Naive thymus-derived CD4-positive, alpha-beta T cell (primary cell): ENCODE measurements at regions not wholly inside any gene's neighbourhood (a gene's known extent, or its start where the extent isn't known, plus 50 kb on each side); places are given as distances from the start of the nearest gene placed in this dataset.

ENCODE experiments used
- ATAC-seq: fragments of 150-1000 bp; cut with Tn5 transposase; 2 replicates; pipeline ENCODE4 v1.10.0; 2021; ENCODE audit warnings: mild to moderate bottlenecking, moderate library complexity
- CTCF ChIA-PET: fragments of 350-600 bp; sonication (Branson Sonifier 250); formaldehyde crosslinking; loops from one replicate; lab custom pipeline; 2021; ENCODE audit warnings: antibody characterized with exemption; lab: Charles Lee
- POLR2A ChIA-PET: fragments of 350-600 bp; sonication (Branson Sonifier 250); formaldehyde crosslinking; loops from one replicate; lab custom pipeline; 2021; ENCODE audit warnings: antibody characterized with exemption, inconsistent platforms; lab: Charles Lee
- DNase-seq, 9 donors: peaks; one replicate each; pipeline versions ENCODE4 v3.0.0 to v3.0.0-alpha.2; 2020 to 2022; ENCODE audit warnings: mixed read lengths in 1 of 9
- H3K27ac ChIP-seq: one replicate; pipeline ENCODE4 v1.7.0; 2013; ENCODE audit warnings: mild to moderate bottlenecking, low read depth, low read length, moderate library complexity
- H3K27me3 ChIP-seq, 2 donors: one replicate each; pipeline ENCODE4 v1.7.0; 2013; ENCODE audit warnings: low read length in 2 of 2, mild to moderate bottlenecking in 2 of 2, moderate library complexity in 2 of 2; ENCODE audit not compliant: control insufficient read depth in 2 of 2, insufficient read depth in 2 of 2
- H3K36me3 ChIP-seq, 3 experiments: 1 replicate in 2 of 3; 2 replicates in 1 of 3; pipeline ENCODE4 v1.7.0; 2013; ENCODE audit warnings: low read length in 3 of 3, mild to moderate bottlenecking in 3 of 3, moderate library complexity in 1 of 3; ENCODE audit not compliant: insufficient read depth in 3 of 3, control insufficient read depth in 2 of 3
- H3K4me1 ChIP-seq, 2 donors: one replicate each; pipeline ENCODE4 v1.7.0; 2013; ENCODE audit warnings: low read length in 2 of 2, mild to moderate bottlenecking in 2 of 2, moderate library complexity in 1 of 2; ENCODE audit not compliant: control insufficient read depth in 2 of 2, insufficient read depth in 2 of 2
- H3K4me3 ChIP-seq: 2 replicates; pipeline ENCODE4 v1.7.0; 2013; ENCODE audit warnings: mild to moderate bottlenecking, low read length
- H3K9me3 ChIP-seq, 3 experiments: 1 replicate in 2 of 3; 2 replicates in 1 of 3; pipeline ENCODE4 v1.7.0; 2013; ENCODE audit warnings: low read length in 3 of 3; ENCODE audit not compliant: control insufficient read depth in 2 of 3
- H3K27ac Mint-ChIP-seq, 9 donors: one replicate each; pipeline ENCODE4 v1.8.0; 2020 to 2022; ENCODE audit warnings: mixed read lengths in 9 of 9, mild to moderate bottlenecking in 8 of 9, moderate library complexity in 5 of 9, inconsistent platforms in 2 of 9
- H3K27me3 Mint-ChIP-seq, 5 donors: one replicate each; pipeline ENCODE4 v1.8.0; 2021 to 2022; ENCODE audit warnings: mixed read lengths in 5 of 5, mild to moderate bottlenecking in 1 of 5
- H3K36me3 Mint-ChIP-seq, 5 donors: one replicate each; pipeline ENCODE4 v1.8.0; 2020 to 2022; ENCODE audit warnings: mixed read lengths in 5 of 5, mild to moderate bottlenecking in 3 of 5, inconsistent platforms in 1 of 5
- H3K4me1 Mint-ChIP-seq, 7 donors: one replicate each; pipeline ENCODE4 v1.8.0; 2020 to 2022; ENCODE audit warnings: mixed read lengths in 7 of 7, mild to moderate bottlenecking in 3 of 7, inconsistent platforms in 1 of 7
- H3K4me3 Mint-ChIP-seq, 10 donors: one replicate each; pipeline ENCODE4 v1.8.0; 2020 to 2022; ENCODE audit warnings: mild to moderate bottlenecking in 10 of 10, mixed read lengths in 10 of 10, moderate library complexity in 6 of 10, inconsistent platforms in 2 of 10
- H3K9me3 Mint-ChIP-seq, 11 donors: one replicate each; pipeline ENCODE4 v1.8.0; 2020 to 2022; ENCODE audit warnings: mixed read lengths in 11 of 11, mild to moderate bottlenecking in 4 of 11, inconsistent platforms in 1 of 11, moderate library complexity in 1 of 11
- intact Hi-C, 2 donors: fragments of 100-400 bp; cut with micrococcal nuclease; formaldehyde crosslinking; loops; one replicate each; pipeline ENCODE4 v1.15.1; 2023

- intact Hi-C loops = no loop called here
- Mint-ChIP-seq H3K4me1 (no peaks in the 10 kb centered on the region), H3K9me3 (no peaks in the 10 kb centered on the region), H3K36me3 (no peaks in the 10 kb centered on the region), H3K27me3 (peaks cover 0 to 6% (median 0%) of the 10 kb centered on the region in 5 donors), H3K4me3 (no peak overlapping the region), H3K27ac (no peak overlapping the region)
- ChIA-PET POLR2A (no interaction called here), CTCF (no interaction called here)
- no peak for DNase-seq
- H3K27ac ChIP-seq = no peak overlapping the region
- H3K36me3 ChIP-seq = no peaks in the 10 kb centered on the region
- H3K9me3 ChIP-seq = no peaks in the 10 kb centered on the region
- no peaks in the 10 kb centered on the region for H3K27me3 ChIP-seq
- no peak overlapping the region for H3K4me3 ChIP-seq
- no peak for ATAC-seq
- no peaks in the 10 kb centered on the region for H3K4me1 ChIP-seq
Measured at GRCh38 chr2:198756166-198756565, 701.6 kb downstream of the SATB2 start.

GRCh38 chr2:198753101-198753500 lies 704.6 kb downstream of the SATB2 start:
- CTCF ChIA-PET = no interaction called here

GRCh38 chr2:198749364-198749763 lies 708.4 kb downstream of the SATB2 start:
- Histone ChIP-seq H3K36me3 (no peaks in the 10 kb centered on the region), H3K27ac (no peak overlapping the region), H3K4me1 (no peaks in the 10 kb centered on the region), H3K4me3 (no peak overlapping the region), H3K27me3 (no peaks in the 10 kb centered on the region), H3K9me3 (no peaks in the 10 kb centered on the region)
- H3K4me1 Mint-ChIP-seq = no peaks in the 10 kb centered on the region
- no peaks in the 10 kb centered on the region for H3K27me3 Mint-ChIP-seq
- POLR2A ChIA-PET = no interaction called here
- intact Hi-C loops = no loop called here
- DNase-seq (no peak), ATAC-seq (no peak)
- H3K27ac Mint-ChIP-seq = no peak overlapping the region
- no peak overlapping the region for H3K4me3 Mint-ChIP-seq
- CTCF ChIA-PET = no interaction called here
- peaks cover 0 to 2% (median 0%) of the 10 kb centered on the region in 11 donors for H3K9me3 Mint-ChIP-seq
- H3K36me3 Mint-ChIP-seq = no peaks in the 10 kb centered on the region

More at GRCh38 chr2:198753101-198753500, 704.6 kb downstream of the SATB2 start:
- no peaks in the 10 kb centered on the region for H3K36me3 ChIP-seq
- Mint-ChIP-seq H3K27ac (no peak overlapping the region), H3K4me3 (no peak overlapping the region), H3K27me3 (no peaks in the 10 kb centered on the region), H3K36me3 (no peaks in the 10 kb centered on the region), H3K9me3 (peaks cover 0 to 1% (median 0%) of the 10 kb centered on the region in 11 donors), H3K4me1 (no peaks in the 10 kb centered on the region)
- POLR2A ChIA-PET = no interaction called here
- H3K4me3 ChIP-seq = no peak overlapping the region
- H3K27ac ChIP-seq = no peak overlapping the region
- no peak for ATAC-seq
- DNase-seq = no peak
- H3K27me3 ChIP-seq = no peaks in the 10 kb centered on the region
- H3K4me1 ChIP-seq = no peaks in the 10 kb centered on the region
- intact Hi-C loops = no loop called here
- no peaks in the 10 kb centered on the region for H3K9me3 ChIP-seq

- ATAC-seq = no peak
- Mint-ChIP-seq H3K27me3 (peaks cover 0 to 13% (median 6%) of the 10 kb centered on the region in 5 donors), H3K4me3 (no peak overlapping the region)
Measured at GRCh38 chr2:198731842-198732399, 725.8 kb downstream of the SATB2 start.

GRCh38 chr2:198720266-198720665 lies 737.5 kb downstream of the SATB2 start:
- H3K4me3 Mint-ChIP-seq = no peak overlapping the region
- POLR2A ChIA-PET = no interaction called here
- peaks cover 0 to 5% (median 0%) of the 10 kb centered on the region in 11 donors for H3K9me3 Mint-ChIP-seq
- no peaks in the 10 kb centered on the region for H3K27me3 ChIP-seq
- no peak overlapping the region for H3K27ac ChIP-seq
- no peaks in the 10 kb centered on the region for H3K4me1 Mint-ChIP-seq
- no peaks in the 10 kb centered on the region for H3K27me3 Mint-ChIP-seq
- H3K27ac Mint-ChIP-seq = no peak overlapping the region
- no peak overlapping the region for H3K4me3 ChIP-seq
- CTCF ChIA-PET = no interaction called here
- no peak for DNase-seq
- no peaks in the 10 kb centered on the region for H3K36me3 Mint-ChIP-seq
- no peaks in the 10 kb centered on the region for H3K9me3 ChIP-seq
- no peaks in the 10 kb centered on the region for H3K36me3 ChIP-seq
- no peaks in the 10 kb centered on the region for H3K4me1 ChIP-seq
- intact Hi-C loops = no loop called here
- ATAC-seq = no peak

More at GRCh38 chr2:198731842-198732399, 725.8 kb downstream of the SATB2 start:
- Histone ChIP-seq H3K4me3 (no peak overlapping the region), H3K27ac (no peak overlapping the region), H3K36me3 (no peaks in the 10 kb centered on the region), H3K4me1 (no peaks in the 10 kb centered on the region), H3K9me3 (no peaks in the 10 kb centered on the region), H3K27me3 (no peaks in the 10 kb centered on the region)
- no peaks in the 10 kb centered on the region for H3K4me1 Mint-ChIP-seq
- ChIA-PET POLR2A (no interaction called here), CTCF (no interaction called here)
- H3K9me3 Mint-ChIP-seq = peaks cover 0 to 6% (median 1%) of the 10 kb centered on the region in 11 donors
- no peaks in the 10 kb centered on the region for H3K36me3 Mint-ChIP-seq
- intact Hi-C loops = no loop called here
- H3K27ac Mint-ChIP-seq = no peak overlapping the region
- no peak for DNase-seq

- no peaks in the 10 kb centered on the region for H3K36me3 Mint-ChIP-seq
- H3K4me3 ChIP-seq = no peak overlapping the region
- H3K4me3 Mint-ChIP-seq = no peak overlapping the region
- H3K9me3 Mint-ChIP-seq = no peaks in the 10 kb centered on the region
- no peak for ATAC-seq
- H3K4me1 ChIP-seq = no peaks in the 10 kb centered on the region
- H3K27me3 ChIP-seq = no peaks in the 10 kb centered on the region
- no peak overlapping the region for H3K27ac ChIP-seq
- CTCF ChIA-PET = no interaction called here
- H3K4me1 Mint-ChIP-seq = no peaks in the 10 kb centered on the region
- DNase-seq = no peak
- POLR2A ChIA-PET = no interaction called here
- H3K27me3 Mint-ChIP-seq = no peaks in the 10 kb centered on the region
- H3K27ac Mint-ChIP-seq = no peak overlapping the region
- H3K9me3 ChIP-seq = no peaks in the 10 kb centered on the region
- intact Hi-C loops = no loop called here
- no peaks in the 10 kb centered on the region for H3K36me3 ChIP-seq
Measured at GRCh38 chr2:198717451-198717850, 740.3 kb downstream of the SATB2 start.

- no peaks in the 10 kb centered on the region for H3K27me3 ChIP-seq
- Mint-ChIP-seq H3K4me1 (no peaks in the 10 kb centered on the region), H3K9me3 (no peaks in the 10 kb centered on the region), H3K27ac (no peak overlapping the region), H3K27me3 (no peaks in the 10 kb centered on the region), H3K4me3 (no peak overlapping the region), H3K36me3 (no peaks in the 10 kb centered on the region)
- H3K36me3 ChIP-seq = no peaks in the 10 kb centered on the region
- CTCF ChIA-PET = no interaction called here
- intact Hi-C loops = no loop called here
- ATAC-seq (no peak), DNase-seq (no peak)
- no peak overlapping the region for H3K4me3 ChIP-seq
- H3K27ac ChIP-seq = no peak overlapping the region
- no peaks in the 10 kb centered on the region for H3K4me1 ChIP-seq
- no peaks in the 10 kb centered on the region for H3K9me3 ChIP-seq
- POLR2A ChIA-PET = no interaction called here
Measured at GRCh38 chr2:198715302-198715835, 742.4 kb downstream of the SATB2 start.
